Pancreas (tissue), 10 donors: ENCODE measurements at regions not wholly inside any gene's neighbourhood (a gene's known extent, or its start where the extent isn't known, plus 50 kb on each side); places are given as distances from the start of the nearest gene placed in this dataset.
A peak's percentile ranks its signal among the peaks of the same experiment; 100 is the strongest.
"Not testable (repeated sequence)": the region's sequence is repeated elsewhere in the genome, so short reads cannot be mapped to it uniquely, and the experiment has no call there.

Source experiments
- ATAC-seq, 4 donors: fragments of 200-7000 bp; cut with Tn5 transposase; one replicate each; pipeline versions ENCODE4 v1.8.0 to v1.9.1; 2020; ENCODE audit warnings: mild to moderate bottlenecking in 4 of 4, moderate library complexity in 4 of 4
- DNase-seq, 6 donors: peaks; one replicate each; pipeline ENCODE4 v3.0.0-alpha.2; 2020
- FAIRE-seq: peaks from 2 replicates; lab custom pipeline; 2012; peaks lifted over from hg19 to GRCh38; lab: Jason Lieb, UNC
- H3K27ac ChIP-seq, 4 donors: fragments of 200-600 bp; sonication (generic); 1 replicate in 3 of 4; 2 replicates in 1 of 4; pipeline versions ENCODE4 v1.5.0 to v1.8.0; 2020
- H3K27me3 ChIP-seq, 4 donors: fragments of 200-600 bp; one replicate each; pipeline ENCODE4 v1.8.0; 2021
- H3K36me3 ChIP-seq, 3 donors: fragments of 200-600 bp; sonication (generic) in 1 of 3; one replicate each; pipeline versions ENCODE4 v1.5.0 to v1.8.0; 2020 to 2021
- H3K4me1 ChIP-seq, 3 donors: fragments of 200-600 bp; one replicate each; pipeline ENCODE4 v1.8.0; 2021
- H3K4me3 ChIP-seq, 4 donors: fragments of 200-600 bp; sonication (generic) in 2 of 4; one replicate each; pipeline versions ENCODE4 v1.5.0 to v1.8.0; 2020 to 2021
- H3K9me3 ChIP-seq, 4 donors: fragments of 200-600 bp; one replicate each; pipeline ENCODE4 v1.8.0; 2021
- WGBS, 2 donors: extraction: QIAGEN DNeasy Blood & Tissue Kit; methylation state at CpG; one replicate each; pipeline ENCODE4 v1.1.7; 2013; 5-methylcytosine and 5-hydroxymethylcytosine counted together
- intact Hi-C, 3 donors: fragments of 100-400 bp; cut with DNase I; formaldehyde crosslinking; loops; one replicate each; pipeline versions ENCODE4 v1.11.1 to v1.14.2; 2022
- TF ChIP-seq, protein P1 (sequence below), 4 donors: fragments of 200-600 bp; sonication (generic) in 3 of 4; IDR thresholded peaks; one replicate each; pipeline versions ENCODE4 v1.5.0 to v1.8.0; 2021; ENCODE audit warnings: antibody characterized with exemption in 4 of 4
- donor health status: healthy with polysubstance abuse.
- donor health status: DM: no; HTN: no; CAD: no; lungs with moderate emphysema.
- donor health status: DM: no; HTN: no; CAD: no.
- donor health status: control.
- donor health status: control.
- donor health status: Bipolar disorder and iron deficiency.
- donor health status: DM: yes; HTN: yes; CAD: no.
- donor health status: DM: no; HTN: no; CAD: no.
- donor health status: DM: no; HTN: no; CAD: no.
- donor health status: DM: yes; HTN: yes; CAD: no.

DNA sequence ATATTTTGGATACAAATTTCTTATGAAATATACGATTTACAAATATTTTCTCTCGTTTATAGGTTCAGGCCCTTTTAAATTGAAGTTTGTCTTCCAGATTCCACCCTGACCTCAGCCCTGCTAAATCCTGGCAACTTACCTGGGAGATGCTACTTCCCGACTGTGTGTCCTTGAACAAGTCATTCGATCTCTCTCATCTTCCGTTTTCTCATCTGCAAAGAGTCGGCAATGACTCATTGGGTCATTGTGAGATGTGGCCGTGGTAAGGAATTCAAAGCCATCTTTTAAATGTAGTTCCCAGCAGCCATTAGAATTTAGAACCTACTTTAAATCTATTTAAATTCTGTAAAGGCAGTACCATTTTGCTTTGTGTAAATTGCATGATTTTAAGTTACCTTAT lies 72.5 kb downstream of the LHX2 start:
- ATAC-seq: no peak
- no peak overlapping the region for H3K4me3 ChIP-seq
- intact Hi-C loops: no loop called here
- no peaks in the 10 kb centered on the region for H3K9me3 ChIP-seq
- TF ChIP-seq, protein P1, sequence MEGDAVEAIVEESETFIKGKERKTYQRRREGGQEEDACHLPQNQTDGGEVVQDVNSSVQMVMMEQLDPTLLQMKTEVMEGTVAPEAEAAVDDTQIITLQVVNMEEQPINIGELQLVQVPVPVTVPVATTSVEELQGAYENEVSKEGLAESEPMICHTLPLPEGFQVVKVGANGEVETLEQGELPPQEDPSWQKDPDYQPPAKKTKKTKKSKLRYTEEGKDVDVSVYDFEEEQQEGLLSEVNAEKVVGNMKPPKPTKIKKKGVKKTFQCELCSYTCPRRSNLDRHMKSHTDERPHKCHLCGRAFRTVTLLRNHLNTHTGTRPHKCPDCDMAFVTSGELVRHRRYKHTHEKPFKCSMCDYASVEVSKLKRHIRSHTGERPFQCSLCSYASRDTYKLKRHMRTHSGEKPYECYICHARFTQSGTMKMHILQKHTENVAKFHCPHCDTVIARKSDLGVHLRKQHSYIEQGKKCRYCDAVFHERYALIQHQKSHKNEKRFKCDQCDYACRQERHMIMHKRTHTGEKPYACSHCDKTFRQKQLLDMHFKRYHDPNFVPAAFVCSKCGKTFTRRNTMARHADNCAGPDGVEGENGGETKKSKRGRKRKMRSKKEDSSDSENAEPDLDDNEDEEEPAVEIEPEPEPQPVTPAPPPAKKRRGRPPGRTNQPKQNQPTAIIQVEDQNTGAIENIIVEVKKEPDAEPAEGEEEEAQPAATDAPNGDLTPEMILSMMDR (IDR thresholded peaks at IDR 0.05): no peak
- H3K36me3 ChIP-seq: no peaks in the 10 kb centered on the region
- no peak overlapping the region for H3K27ac ChIP-seq
- no peaks in the 10 kb centered on the region for H3K4me1 ChIP-seq
- DNase-seq: no peak
- WGBS, 2 donors: 47 to 57% methylated on average over 7 of the region's 7 CpGs
- FAIRE-seq: no peak
- H3K27me3 ChIP-seq: no peaks in the 10 kb centered on the region

DNA sequence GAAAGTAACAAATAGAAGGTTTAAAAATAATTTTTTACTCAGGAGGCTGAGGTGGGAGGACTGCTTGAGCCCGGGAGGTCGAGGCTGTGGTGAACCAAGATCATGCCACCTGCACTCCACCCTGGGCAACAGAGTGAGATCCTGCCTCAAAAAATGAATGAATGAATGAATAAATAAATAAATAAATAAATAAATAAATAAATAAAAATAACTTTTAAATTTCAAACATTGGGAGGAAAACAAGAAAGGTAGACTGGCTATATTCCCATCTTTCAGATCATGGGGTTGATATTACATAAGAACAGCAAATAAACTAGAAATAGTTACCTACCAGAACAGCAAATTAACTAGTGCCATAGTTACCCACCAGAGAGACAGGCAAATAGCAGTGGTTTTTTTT lies 75.7 kb downstream of the LHX2 start:
- no peak for DNase-seq
- H3K36me3 ChIP-seq: no peaks in the 10 kb centered on the region
- no peaks in the 10 kb centered on the region for H3K4me1 ChIP-seq
- H3K9me3 ChIP-seq: no peaks in the 10 kb centered on the region
- FAIRE-seq: no peak
- 73 to 87% methylated on average over 2 of the region's 2 CpGs for WGBS, 2 donors
- H3K27me3 ChIP-seq: no peaks in the 10 kb centered on the region
- ATAC-seq: no peak
- H3K4me3 ChIP-seq: no peak overlapping the region
- intact Hi-C loops: no loop called here
- H3K27ac ChIP-seq: no peak overlapping the region
- TF ChIP-seq, protein P1 (IDR thresholded peaks at IDR 0.05): no peak

DNA sequence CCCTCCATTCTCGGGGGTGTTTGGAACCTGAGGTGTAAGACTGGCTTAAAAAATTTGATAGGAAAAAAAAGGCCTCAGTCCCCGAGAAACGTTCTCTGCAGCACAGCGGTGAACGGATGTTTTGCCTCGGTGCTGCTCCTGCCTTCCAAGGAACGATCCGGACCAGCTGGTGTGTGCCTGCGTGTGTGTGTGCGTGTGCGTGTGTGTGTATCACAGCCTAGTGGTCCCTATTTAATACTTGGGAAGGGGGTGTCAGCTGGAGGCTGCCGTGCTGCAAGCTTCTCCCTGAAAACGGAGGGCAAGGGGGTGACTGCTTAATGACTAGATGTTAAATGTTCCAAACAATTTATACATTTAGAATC lies 76.9 kb downstream of the LHX2 start:
- H3K9me3 ChIP-seq: no peaks in the 10 kb centered on the region

DNA sequence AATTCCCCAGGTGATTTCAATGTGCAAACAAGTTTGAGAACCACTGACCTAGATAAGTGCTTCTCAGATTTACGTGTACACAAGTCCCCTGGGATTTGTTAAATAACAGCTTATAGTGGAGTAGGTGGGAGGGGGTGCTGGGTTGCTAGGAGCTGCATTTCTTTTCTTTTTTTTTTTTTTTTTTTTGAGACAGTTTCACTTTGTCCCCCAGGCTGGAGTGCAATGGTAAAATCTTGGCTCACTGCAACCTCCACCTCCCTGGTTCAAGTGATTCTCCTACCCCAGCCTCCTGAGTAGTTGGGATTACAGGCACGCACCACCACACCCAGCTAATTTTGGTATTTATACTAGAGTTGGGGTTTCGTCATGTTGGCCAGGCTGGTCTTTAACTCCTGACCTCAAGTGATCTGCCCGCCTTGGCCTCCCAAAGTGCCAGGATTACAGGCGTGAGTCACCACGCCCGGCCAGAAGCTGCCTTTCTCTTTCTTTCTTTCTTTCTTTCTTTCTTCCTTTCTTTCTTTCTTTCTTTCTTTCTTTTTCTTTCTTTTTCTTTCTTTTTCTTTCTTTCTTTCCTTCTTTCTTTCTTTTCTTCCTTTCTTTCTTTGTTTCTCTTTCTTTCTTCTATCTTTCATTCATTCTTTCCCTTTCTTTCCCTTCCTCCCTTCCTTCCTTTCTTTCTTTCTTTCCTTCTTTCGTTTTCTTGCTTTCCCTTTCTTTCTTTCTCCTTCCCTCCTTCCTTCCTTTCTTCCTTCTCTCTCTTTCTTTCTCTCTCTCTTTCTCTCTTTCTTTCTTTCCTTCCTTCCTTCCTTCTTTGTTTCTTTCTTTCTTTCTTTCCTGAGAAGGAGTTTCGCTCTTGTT lies 78.3 kb downstream of the LHX2 start:
- FAIRE-seq, DNase-seq: not testable (repeated sequence)

More for the DNA sequence above, 76.9 kb downstream of the LHX2 start:
- FAIRE-seq (no peak), DNase-seq (no peak), ATAC-seq (no peak)
- TF ChIP-seq, protein P1 (IDR thresholded peaks at IDR 0.05): no peak
- intact Hi-C loops: no loop called here
- Histone ChIP-seq H3K4me1 (no peaks in the 10 kb centered on the region), H3K27ac (no peak overlapping the region), H3K36me3 (no peaks in the 10 kb centered on the region), H3K27me3 (no peaks in the 10 kb centered on the region), H3K4me3 (no peak overlapping the region)
- WGBS, 2 donors: 58 to 67% methylated on average over 13 of the region's 13 CpGs

DNA sequence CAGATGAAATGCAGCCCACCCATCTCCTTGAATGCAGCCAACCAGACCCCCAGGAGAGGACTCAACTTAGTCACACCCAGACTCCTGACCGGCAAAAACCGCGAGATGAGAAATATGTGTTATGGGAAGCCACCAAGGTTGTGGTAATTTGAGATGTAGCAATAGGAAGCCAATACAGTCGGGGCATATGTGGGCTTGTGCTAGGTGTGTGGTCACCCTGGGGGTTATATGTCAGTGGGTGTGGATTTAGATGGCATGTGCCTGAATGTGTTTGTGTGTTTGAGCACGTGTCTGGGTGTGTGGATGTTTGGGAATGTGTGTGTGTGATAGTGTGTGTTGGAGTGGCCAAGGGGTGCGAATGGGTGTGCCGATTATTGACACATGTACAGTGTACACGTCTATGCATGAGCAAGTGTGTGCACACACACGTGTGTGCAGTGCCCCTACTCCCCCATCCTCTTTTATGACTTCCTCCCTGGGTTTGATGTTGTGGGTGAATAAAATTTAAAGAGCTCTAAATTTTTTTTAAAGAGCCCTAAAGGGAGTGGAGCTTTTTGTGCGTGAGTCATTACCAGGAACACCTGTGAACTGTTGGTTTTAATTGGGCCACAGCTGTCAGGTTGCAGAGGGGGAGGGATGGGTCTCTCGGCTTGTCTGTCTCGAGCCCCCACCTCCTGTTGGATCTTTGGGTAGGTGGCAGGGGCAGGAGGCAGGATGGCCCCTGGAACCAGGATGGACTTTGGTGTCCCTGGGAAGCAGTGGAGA lies 86.8 kb downstream of the LHX2 start:
- Histone ChIP-seq H3K27me3 (no peaks in the 10 kb centered on the region), H3K27ac (no peak overlapping the region), H3K36me3 (no peaks in the 10 kb centered on the region), H3K9me3 (no peaks in the 10 kb centered on the region), H3K4me1 (no peaks in the 10 kb centered on the region), H3K4me3 (no peak overlapping the region)
- FAIRE-seq (no peak), DNase-seq (peak in 1 of 6 donors; percentile 21), ATAC-seq (no peak)
- TF ChIP-seq, protein P1 (IDR thresholded peaks at IDR 0.05): no peak
- WGBS, 2 donors: 44 to 52% methylated on average over 12 of the region's 12 CpGs
- intact Hi-C loops: no loop called here

More for the DNA sequence above, 78.3 kb downstream of the LHX2 start:
- 68 to 82% methylated on average over 9 of the region's 9 CpGs for WGBS, 2 donors
- H3K27me3 ChIP-seq, H3K9me3 ChIP-seq, intact Hi-C loops, H3K4me1 ChIP-seq, H3K4me3 ChIP-seq, H3K27ac ChIP-seq, ATAC-seq, H3K36me3 ChIP-seq: not testable (repeated sequence)
